KMS-11 (cell line): ENCODE measurements at regions not wholly inside any gene's neighbourhood (a gene's known extent, or its start where the extent isn't known, plus 50 kb on each side); places are given as distances from the start of the nearest gene placed in this dataset.

ENCODE experiments used
- H2AFZ ChIP-seq: fragments of 200-600 bp; sonication (generic); 2 replicates; pipeline ENCODE4 v1.6.1; 2016; ENCODE audit warnings: antibody characterized with exemption, mixed run types, low read depth
- H3K27ac ChIP-seq: fragments of 200-600 bp; sonication (generic); 2 replicates; pipeline ENCODE4 v1.6.1; 2016; ENCODE audit warnings: mild to moderate bottlenecking, mixed run types
- H3K27me3 ChIP-seq: fragments of 200-600 bp; sonication (generic); 2 replicates; pipeline ENCODE4 v1.6.1; 2017; ENCODE audit warnings: mild to moderate bottlenecking, low read depth, mixed run types, moderate library complexity; ENCODE audit not compliant: insufficient read depth
- H3K36me3 ChIP-seq: fragments of 200-600 bp; sonication (generic); 2 replicates; pipeline ENCODE4 v1.6.1; 2017; ENCODE audit warnings: mild to moderate bottlenecking, mixed run types; ENCODE audit not compliant: insufficient read depth
- H3K4me1 ChIP-seq: fragments of 200-600 bp; sonication (generic); 2 replicates; pipeline ENCODE4 v1.6.1; 2016; ENCODE audit warnings: mild to moderate bottlenecking, low read depth, mixed run types; ENCODE audit not compliant: poor library complexity, severe bottlenecking
- H3K4me2 ChIP-seq: fragments of 200-600 bp; sonication (generic); 2 replicates; pipeline ENCODE4 v1.7.0; 2016; ENCODE audit warnings: mild to moderate bottlenecking, mixed run types
- H3K4me3 ChIP-seq: fragments of 200-600 bp; sonication (generic); IDR thresholded peaks from 2 replicates; pipeline ENCODE4 v1.6.1; 2017; ENCODE audit warnings: low read depth, low read length, mixed read lengths; ENCODE audit not compliant: insufficient read depth
- H3K79me2 ChIP-seq: fragments of 200-600 bp; sonication (generic); 2 replicates; pipeline ENCODE4 v1.6.1; 2016; ENCODE audit warnings: low read depth, mixed run types; ENCODE audit not compliant: insufficient read depth
- H3K9ac ChIP-seq: fragments of 200-600 bp; sonication (generic); 2 replicates; pipeline ENCODE4 v1.6.1; 2016; ENCODE audit warnings: mild to moderate bottlenecking, mixed run types
- H4K20me1 ChIP-seq: fragments of 200-600 bp; sonication (generic); 2 replicates; pipeline ENCODE4 v1.6.1; 2016; ENCODE audit warnings: mild to moderate bottlenecking, mixed run types; ENCODE audit not compliant: insufficient read depth
- TF ChIP-seq, protein P1 (sequence below): fragments of 200-600 bp; sonication (generic); conservative IDR thresholded peaks from 2 replicates; pipeline ENCODE4 v1.6.1; 2017; ENCODE audit warnings: low read depth, mild to moderate bottlenecking, antibody characterized with exemption, low read length, moderate library complexity, mixed read lengths

DNA sequence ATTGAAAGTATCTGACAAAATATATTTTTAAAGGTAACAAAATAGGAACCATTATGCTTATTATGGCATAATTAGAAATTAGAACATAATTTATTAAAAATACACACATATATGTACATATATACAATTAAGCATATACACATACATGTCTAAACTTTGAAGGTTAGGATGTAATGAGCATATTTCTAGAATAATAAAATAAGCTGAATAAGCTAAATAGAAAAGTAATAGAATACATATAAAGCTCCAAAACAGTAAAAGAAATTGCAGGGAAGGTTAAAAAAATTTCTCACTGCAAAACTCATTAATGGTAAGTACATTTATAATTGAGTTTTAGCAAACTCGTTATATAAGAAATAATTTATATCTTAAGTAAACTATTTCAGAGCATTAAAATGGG lies 1561.5 kb upstream of the ZEB2 start:
- Histone ChIP-seq H4K20me1 (no peaks in the 10 kb centered on the region), H3K27ac (no peak overlapping the region), H3K4me2 (no peak overlapping the region), H3K4me1 (no peaks in the 10 kb centered on the region), H3K36me3 (no peaks in the 10 kb centered on the region), H3K79me2 (no peaks in the 10 kb centered on the region), H3K27me3 (no peaks in the 10 kb centered on the region), H2AFZ (no peak overlapping the region), H3K4me3 (no peak overlapping the region), H3K9ac (no peak overlapping the region)
- TF ChIP-seq, protein P1, sequence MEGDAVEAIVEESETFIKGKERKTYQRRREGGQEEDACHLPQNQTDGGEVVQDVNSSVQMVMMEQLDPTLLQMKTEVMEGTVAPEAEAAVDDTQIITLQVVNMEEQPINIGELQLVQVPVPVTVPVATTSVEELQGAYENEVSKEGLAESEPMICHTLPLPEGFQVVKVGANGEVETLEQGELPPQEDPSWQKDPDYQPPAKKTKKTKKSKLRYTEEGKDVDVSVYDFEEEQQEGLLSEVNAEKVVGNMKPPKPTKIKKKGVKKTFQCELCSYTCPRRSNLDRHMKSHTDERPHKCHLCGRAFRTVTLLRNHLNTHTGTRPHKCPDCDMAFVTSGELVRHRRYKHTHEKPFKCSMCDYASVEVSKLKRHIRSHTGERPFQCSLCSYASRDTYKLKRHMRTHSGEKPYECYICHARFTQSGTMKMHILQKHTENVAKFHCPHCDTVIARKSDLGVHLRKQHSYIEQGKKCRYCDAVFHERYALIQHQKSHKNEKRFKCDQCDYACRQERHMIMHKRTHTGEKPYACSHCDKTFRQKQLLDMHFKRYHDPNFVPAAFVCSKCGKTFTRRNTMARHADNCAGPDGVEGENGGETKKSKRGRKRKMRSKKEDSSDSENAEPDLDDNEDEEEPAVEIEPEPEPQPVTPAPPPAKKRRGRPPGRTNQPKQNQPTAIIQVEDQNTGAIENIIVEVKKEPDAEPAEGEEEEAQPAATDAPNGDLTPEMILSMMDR: no peak

GRCh38 chr2:146080925-146081324 lies 1561.0 kb upstream of the ZEB2 start:
- Histone ChIP-seq H3K79me2 (no peaks in the 10 kb centered on the region), H3K27me3 (no peaks in the 10 kb centered on the region), H3K27ac (no peak overlapping the region), H3K9ac (no peak overlapping the region), H4K20me1 (no peaks in the 10 kb centered on the region), H3K36me3 (no peaks in the 10 kb centered on the region), H3K4me2 (no peak overlapping the region), H3K4me1 (no peaks in the 10 kb centered on the region), H3K4me3 (no peak overlapping the region), H2AFZ (no peak overlapping the region)
- TF ChIP-seq, protein P1: no peak

GRCh38 chr2:146079216-146079615 lies 1559.3 kb upstream of the ZEB2 start:
- Histone ChIP-seq H3K27ac (no peak overlapping the region), H3K4me1 (no peaks in the 10 kb centered on the region), H3K79me2 (no peaks in the 10 kb centered on the region), H3K4me3 (no peak overlapping the region), H3K36me3 (no peaks in the 10 kb centered on the region), H3K27me3 (no peaks in the 10 kb centered on the region), H4K20me1 (no peaks in the 10 kb centered on the region), H2AFZ (no peak overlapping the region), H3K9ac (no peak overlapping the region), H3K4me2 (no peak overlapping the region)
- TF ChIP-seq, protein P1: no peak

- Histone ChIP-seq H3K9ac (no peak overlapping the region), H3K27me3 (no peaks in the 10 kb centered on the region), H3K4me3 (no peak overlapping the region), H3K36me3 (no peaks in the 10 kb centered on the region), H4K20me1 (no peaks in the 10 kb centered on the region), H2AFZ (no peak overlapping the region), H3K4me2 (no peak overlapping the region), H3K4me1 (no peaks in the 10 kb centered on the region), H3K27ac (no peak overlapping the region), H3K79me2 (no peaks in the 10 kb centered on the region)
- TF ChIP-seq, protein P1: no peak
Measured at GRCh38 chr2:146077156-146077555, 1557.2 kb upstream of the ZEB2 start.
